ENCODE measurements at regions not wholly inside any gene's neighbourhood (a gene's known extent, or its start where the extent isn't known, plus 50 kb on each side); places are given as distances from the start of the nearest gene placed in this dataset.

DNA sequence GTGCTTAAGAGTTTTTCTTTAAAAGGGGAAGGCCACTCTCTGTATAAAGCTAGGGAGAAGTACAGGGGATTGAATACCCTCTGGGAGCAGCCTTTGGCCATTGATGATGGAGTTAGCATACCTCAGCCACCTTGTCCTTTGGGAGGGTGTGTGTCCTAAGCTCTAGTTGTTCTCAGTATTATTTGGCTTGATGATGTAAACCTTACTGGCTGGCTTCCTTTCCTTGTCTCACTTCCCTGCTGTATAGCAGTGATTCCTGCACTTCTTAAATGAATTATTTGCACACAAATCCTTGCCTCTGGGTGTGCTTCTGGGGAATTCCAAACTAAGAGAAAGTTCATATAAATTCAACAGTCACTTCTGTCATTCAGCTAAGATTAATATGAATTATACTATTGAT is 234.9 kb upstream of the RIOK2 start:
- TF ChIP-seq CTCF (IDR thresholded peaks at IDR 0.05; ENCODE audit: control extremely low read depth in 1 of 3, insufficient read depth in 1 of 3, low read depth in 1 of 3, low read length in 3 of 3) (no peak), ZNF274 (IDR thresholded peaks at IDR 0.05; ENCODE audit: borderline replicate concordance, extremely low read depth, low read length) (no peak), EP300 (IDR thresholded peaks at IDR 0.05; ENCODE audit: borderline replicate concordance in 1 of 2, low read depth in 2 of 2, low read length in 2 of 2) (no peak), HDAC6 (IDR thresholded peaks at IDR 0.05; ENCODE audit: low read depth, low read length) (no peak), POLR2A (IDR thresholded peaks at IDR 0.05; ENCODE audit: control extremely low read depth in 1 of 2, low read depth in 2 of 2, low read length in 2 of 2) (no peak), USF2 (IDR thresholded peaks at IDR 0.05; ENCODE audit: low read length) (no peak), SUZ12 (IDR thresholded peaks at IDR 0.05; ENCODE audit: low read length) (no peak), MAX (IDR thresholded peaks at IDR 0.05) (no peak), TBP (IDR thresholded peaks at IDR 0.05; ENCODE audit: low read depth, low read length) (no peak)

Measured in H1 (cell line).